DOHH2 (cell line): ENCODE measurements at regions not wholly inside any gene's neighbourhood (a gene's known extent, or its start where the extent isn't known, plus 50 kb on each side); places are given as distances from the start of the nearest gene placed in this dataset.
"Not testable (repeated sequence)": the region's sequence is repeated elsewhere in the genome, so short reads cannot be mapped to it uniquely, and the experiment has no call there.

Experiments
- H3F3A ChIP-seq: fragments of 200-600 bp; sonication (generic), shearing (Covaris generic); 2 replicates; pipeline ENCODE4 v1.6.0; 2016; ENCODE audit warnings: antibody characterized with exemption, mild to moderate bottlenecking; ENCODE audit not compliant: control insufficient read depth, insufficient read depth
- H3K27ac ChIP-seq: fragments of 200-600 bp; sonication (generic); 2 replicates; pipeline ENCODE4 v1.5.1; 2014; ENCODE audit warnings: low read depth, mild to moderate bottlenecking, low read length, moderate library complexity
- H3K27me3 ChIP-seq: fragments of 200-600 bp; sonication (generic); 2 replicates; pipeline ENCODE4 v1.6.1; 2014; ENCODE audit warnings: mild to moderate bottlenecking, low read length, mixed read lengths; ENCODE audit not compliant: control insufficient read depth
- H3K36me3 ChIP-seq: fragments of 200-600 bp; sonication (generic); 2 replicates; pipeline ENCODE4 v1.6.1; 2014; ENCODE audit warnings: mild to moderate bottlenecking, low read length, moderate library complexity, mixed read lengths; ENCODE audit not compliant: control insufficient read depth
- H3K4me1 ChIP-seq: fragments of 200-600 bp; sonication (generic); 2 replicates; pipeline ENCODE4 v1.6.1; 2014; ENCODE audit warnings: mild to moderate bottlenecking, low read length, mixed read lengths; ENCODE audit not compliant: control insufficient read depth
- H3K4me2 ChIP-seq: fragments of 200-600 bp; sonication (generic); 2 replicates; pipeline ENCODE4 v1.6.0; 2014; ENCODE audit warnings: mild to moderate bottlenecking, low read length, moderate library complexity
- H3K4me3 ChIP-seq: fragments of 200-600 bp; sonication (generic); 2 replicates; pipeline ENCODE4 v1.5.1; 2014; ENCODE audit warnings: mild to moderate bottlenecking, low read length, mixed read lengths
- H3K79me2 ChIP-seq: fragments of 200-600 bp; sonication (generic); 2 replicates; pipeline ENCODE4 v1.6.1; 2014; ENCODE audit warnings: mild to moderate bottlenecking, low read length, mixed read lengths; ENCODE audit not compliant: control insufficient read depth
- H3K9me2 ChIP-seq: fragments of 200-600 bp; sonication (generic); replicated peaks from 2 replicates; pipeline ENCODE4 v1.6.1; 2014; ENCODE audit warnings: mild to moderate bottlenecking, low read length, mixed read lengths; ENCODE audit not compliant: control insufficient read depth
- H3K9me3 ChIP-seq: fragments of 200-600 bp; sonication (generic); 2 replicates; pipeline ENCODE4 v1.6.1; 2014; ENCODE audit warnings: antibody characterized with exemption, low read length, mixed read lengths; ENCODE audit not compliant: control insufficient read depth, insufficient read depth
- H4K20me1 ChIP-seq: fragments of 200-600 bp; sonication (generic); 2 replicates; pipeline ENCODE4 v1.6.0; 2014; ENCODE audit warnings: low read depth, mild to moderate bottlenecking, antibody characterized with exemption, low read length, moderate library complexity; ENCODE audit not compliant: control insufficient read depth, insufficient read depth
- CTCF ChIP-seq: fragments of 200-600 bp; sonication (generic); IDR thresholded peaks from one replicate; pipeline ENCODE4 v1.5.1; 2014; ENCODE audit warnings: antibody characterized with exemption, mild to moderate bottlenecking, low read depth, low read length; ENCODE audit not compliant: poor library complexity, severe bottlenecking
- EZH2phosphoT487 ChIP-seq: fragments of 200-600 bp; sonication (generic); IDR thresholded peaks from 2 replicates; pipeline ENCODE4 v1.6.1; 2017; ENCODE audit warnings: borderline replicate concordance, mild to moderate bottlenecking, antibody characterized with exemption, low read length, moderate library complexity, mixed read lengths

- Histone ChIP-seq H3K36me3 (no peaks in the 10 kb centered on the region), H3K9me3 (no peaks in the 10 kb centered on the region), H3K4me3 (no peak overlapping the region), H3K4me2 (no peak overlapping the region), H3K27me3 (peaks cover 6% of the 10 kb centered on the region; the same call in 1 of the 2 replicates), H3K79me2 (no peaks in the 10 kb centered on the region), H3K4me1 (no peaks in the 10 kb centered on the region), H4K20me1 (no peaks in the 10 kb centered on the region), H3K9me2 (no peaks in the 10 kb centered on the region), H3F3A (no peaks in the 10 kb centered on the region), H3K27ac (no peak overlapping the region)
- TF ChIP-seq CTCF: no peak
- TF ChIP-seq EZH2phosphoT487: no peak
Observed at GRCh38 chr13:100789481-100789880, 114.9 kb upstream of the TMTC4 start.

GRCh38 chr13:100789025-100789424, 114.4 kb upstream of the TMTC4 start:
- no peaks in the 10 kb centered on the region for H4K20me1 ChIP-seq
- TF ChIP-seq CTCF: no peak
- TF ChIP-seq EZH2phosphoT487: no peak
- H3K9me2 ChIP-seq: no peaks in the 10 kb centered on the region
- H3K9me3 ChIP-seq: no peaks in the 10 kb centered on the region
- no peak overlapping the region for H3K4me3 ChIP-seq
- H3K79me2 ChIP-seq: no peaks in the 10 kb centered on the region
- no peaks in the 10 kb centered on the region for H3K36me3 ChIP-seq
- no peak overlapping the region for H3K27ac ChIP-seq
- H3F3A ChIP-seq: no peaks in the 10 kb centered on the region
- H3K4me2 ChIP-seq: no peak overlapping the region
- H3K4me1 ChIP-seq: no peaks in the 10 kb centered on the region
- peaks cover 6% of the 10 kb centered on the region; the same call in 1 of the 2 replicates for H3K27me3 ChIP-seq

GRCh38 chr13:100788540-100788939, 113.9 kb upstream of the TMTC4 start:
- Histone ChIP-seq H3F3A (no peaks in the 10 kb centered on the region), H3K9me3 (no peaks in the 10 kb centered on the region), H3K4me1 (no peaks in the 10 kb centered on the region), H4K20me1 (no peaks in the 10 kb centered on the region), H3K36me3 (no peaks in the 10 kb centered on the region), H3K4me2 (no peak overlapping the region), H3K79me2 (no peaks in the 10 kb centered on the region), H3K27me3 (peaks cover 6% of the 10 kb centered on the region; the same call in 1 of the 2 replicates), H3K27ac (no peak overlapping the region), H3K9me2 (no peaks in the 10 kb centered on the region), H3K4me3 (no peak overlapping the region)
- TF ChIP-seq EZH2phosphoT487 (no peak), CTCF (no peak)

- Histone ChIP-seq H3K9me3 (no peaks in the 10 kb centered on the region), H4K20me1 (no peaks in the 10 kb centered on the region), H3K36me3 (no peaks in the 10 kb centered on the region), H3K4me2 (no peak overlapping the region), H3K4me3 (no peak overlapping the region), H3K27ac (no peak overlapping the region), H3K4me1 (no peaks in the 10 kb centered on the region), H3K9me2 (no peaks in the 10 kb centered on the region), H3K27me3 (peaks cover 6% of the 10 kb centered on the region; the same call in 1 of the 2 replicates), H3F3A (no peaks in the 10 kb centered on the region), H3K79me2 (no peaks in the 10 kb centered on the region)
- TF ChIP-seq EZH2phosphoT487 (no peak), CTCF (no peak)
Observed at GRCh38 chr13:100787899-100788298, 113.3 kb upstream of the TMTC4 start.

GRCh38 chr13:100776686-100777085, 102.1 kb upstream of the TMTC4 start:
- not testable (repeated sequence) for H3K79me2 ChIP-seq, H3K4me3 ChIP-seq, H3K27me3 ChIP-seq, H3K36me3 ChIP-seq, H3K4me2 ChIP-seq, H3K9me3 ChIP-seq, H3K27ac ChIP-seq, H3K4me1 ChIP-seq, H4K20me1 ChIP-seq, H3F3A ChIP-seq, H3K9me2 ChIP-seq
